Calu3 (cell line): ENCODE measurements at regions not wholly inside any gene's neighbourhood (a gene's known extent, or its start where the extent isn't known, plus 50 kb on each side); places are given as distances from the start of the nearest gene placed in this dataset.

Experiments
- BruUV-seq: library from RNA; stranded (reverse); fragments of 400-500 nt; replicated peaks from 2 replicates; lab custom pipeline; 2021; lab: Mats Ljungman, UMichigan
- CTCF ChIA-PET: fragments of 300-600 bp; sonication (Branson Sonifier 250); formaldehyde crosslinking; loops from one replicate; lab custom pipeline; 2022; ENCODE audit warnings: antibody characterized with exemption; lab: Charles Lee
- DNase-seq: peaks from one replicate; pipeline ENCODE4 v3.0.0; 2022
- H3K27ac Mint-ChIP-seq: one replicate; pipeline ENCODE4 v1.8.0; 2022; ENCODE audit warnings: mixed read lengths; ENCODE audit not compliant: unreplicated experiment
- H3K27me3 Mint-ChIP-seq: one replicate; pipeline ENCODE4 v1.8.0; 2022; ENCODE audit warnings: mixed read lengths; ENCODE audit not compliant: unreplicated experiment
- H3K36me3 Mint-ChIP-seq: one replicate; pipeline ENCODE4 v1.8.0; 2022; ENCODE audit warnings: mild to moderate bottlenecking, moderate library complexity, mixed read lengths; ENCODE audit not compliant: insufficient read depth, unreplicated experiment
- H3K4me1 Mint-ChIP-seq: one replicate; pipeline ENCODE4 v1.8.0; 2022; ENCODE audit warnings: mild to moderate bottlenecking, low read depth, mixed read lengths; ENCODE audit not compliant: unreplicated experiment
- H3K4me3 Mint-ChIP-seq: one replicate; pipeline ENCODE4 v1.8.0; 2022; ENCODE audit warnings: mild to moderate bottlenecking, low read depth, moderate library complexity, mixed read lengths; ENCODE audit not compliant: unreplicated experiment
- H3K9me3 Mint-ChIP-seq: one replicate; pipeline ENCODE4 v1.8.0; 2022; ENCODE audit warnings: low read depth, mixed read lengths; ENCODE audit not compliant: unreplicated experiment
- intact Hi-C: fragments of 100-400 bp; cut with micrococcal nuclease; formaldehyde crosslinking; loops from one replicate; pipeline ENCODE4 v1.10.0; 2022; ENCODE audit not compliant: unreplicated experiment
- TF ChIP-seq, protein P1 (sequence below): fragments of 200-600 bp; IDR thresholded peaks from one replicate; pipeline ENCODE4 v1.8.0; 2022; ENCODE audit warnings: antibody characterized with exemption; ENCODE audit not compliant: unreplicated experiment

DNA sequence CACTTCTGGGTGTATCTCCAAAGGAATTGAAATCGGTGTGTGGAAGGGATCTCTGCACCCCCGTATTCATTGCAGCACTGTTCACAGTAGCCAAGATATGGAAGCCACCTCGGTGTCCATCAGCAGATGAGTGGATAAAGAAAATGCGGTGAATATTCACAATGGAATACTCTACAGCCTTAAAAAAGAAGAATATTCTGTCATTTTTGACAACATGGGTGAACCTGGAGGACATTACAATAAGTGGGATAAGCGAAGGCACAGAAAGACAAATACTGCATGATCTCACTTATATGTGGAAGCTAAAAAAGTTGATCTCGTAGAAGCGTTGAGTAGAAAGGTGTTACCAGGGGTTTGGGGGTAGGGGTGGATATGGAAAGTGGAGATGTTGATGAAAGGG, 111.9 kb downstream of the BEGAIN start:
- H3K27me3 Mint-ChIP-seq = no peaks in the 10 kb centered on the region
- CTCF ChIA-PET = interaction anchor here (1.1 to 2.2 kb wide), 2 partner anchors 9 to 36 kb away, joined by 5 to 12 read pairs; no protein-coding TSS in a partner anchor
- peaks cover 5% of the 10 kb centered on the region for H3K36me3 Mint-ChIP-seq
- no peak overlapping the region for H3K27ac Mint-ChIP-seq
- no peaks in the 10 kb centered on the region for H3K9me3 Mint-ChIP-seq
- intact Hi-C loops = loop anchor here (5.0 kb wide), 1 partner anchor 33 kb away; no protein-coding TSS in a partner anchor
- H3K4me3 Mint-ChIP-seq = no peak overlapping the region
- peaks cover 45% of the 10 kb centered on the region for H3K4me1 Mint-ChIP-seq
- no TSS peak for BruUV-seq
- no peak for DNase-seq
- TF ChIP-seq, protein P1, sequence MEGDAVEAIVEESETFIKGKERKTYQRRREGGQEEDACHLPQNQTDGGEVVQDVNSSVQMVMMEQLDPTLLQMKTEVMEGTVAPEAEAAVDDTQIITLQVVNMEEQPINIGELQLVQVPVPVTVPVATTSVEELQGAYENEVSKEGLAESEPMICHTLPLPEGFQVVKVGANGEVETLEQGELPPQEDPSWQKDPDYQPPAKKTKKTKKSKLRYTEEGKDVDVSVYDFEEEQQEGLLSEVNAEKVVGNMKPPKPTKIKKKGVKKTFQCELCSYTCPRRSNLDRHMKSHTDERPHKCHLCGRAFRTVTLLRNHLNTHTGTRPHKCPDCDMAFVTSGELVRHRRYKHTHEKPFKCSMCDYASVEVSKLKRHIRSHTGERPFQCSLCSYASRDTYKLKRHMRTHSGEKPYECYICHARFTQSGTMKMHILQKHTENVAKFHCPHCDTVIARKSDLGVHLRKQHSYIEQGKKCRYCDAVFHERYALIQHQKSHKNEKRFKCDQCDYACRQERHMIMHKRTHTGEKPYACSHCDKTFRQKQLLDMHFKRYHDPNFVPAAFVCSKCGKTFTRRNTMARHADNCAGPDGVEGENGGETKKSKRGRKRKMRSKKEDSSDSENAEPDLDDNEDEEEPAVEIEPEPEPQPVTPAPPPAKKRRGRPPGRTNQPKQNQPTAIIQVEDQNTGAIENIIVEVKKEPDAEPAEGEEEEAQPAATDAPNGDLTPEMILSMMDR = no peak

DNA sequence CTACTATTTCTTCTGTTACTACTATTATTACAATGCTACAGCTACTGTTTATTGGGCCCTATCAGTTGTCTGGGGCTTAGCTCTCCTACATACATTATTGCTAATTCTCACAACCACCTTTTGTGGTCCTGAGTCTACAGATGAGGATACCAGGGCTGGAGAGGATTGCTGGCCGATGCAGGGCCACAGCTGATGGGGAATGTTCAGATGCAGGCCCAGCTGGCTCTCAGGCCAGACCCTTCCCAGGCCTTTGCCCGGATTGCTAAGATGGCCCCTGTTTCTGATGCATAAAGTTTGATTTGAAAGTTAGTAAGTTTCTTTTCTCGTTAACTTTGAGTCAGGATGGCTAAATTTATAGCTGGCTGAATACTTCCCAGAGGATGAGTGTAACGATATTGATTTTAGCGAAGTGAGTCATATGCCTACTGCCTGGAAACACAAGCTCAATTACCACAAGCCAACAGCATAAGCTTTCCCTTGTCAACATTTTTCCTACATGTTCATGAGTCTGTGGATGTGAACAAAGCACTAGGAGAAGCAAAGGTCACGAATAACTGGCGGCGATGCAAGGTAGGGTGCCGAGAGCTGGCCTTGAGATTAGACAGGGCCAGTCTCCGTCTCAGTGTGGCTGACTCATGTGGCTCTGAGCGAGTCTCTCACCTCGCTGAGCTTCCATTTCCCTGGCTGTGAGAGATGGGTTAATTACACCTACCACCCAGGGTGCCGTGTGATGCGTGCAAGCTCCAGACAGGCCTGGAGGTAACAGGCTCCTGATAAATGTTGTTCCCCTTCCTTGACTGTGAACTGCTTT, 111.0 kb downstream of the BEGAIN start:
- H3K36me3 Mint-ChIP-seq = peaks cover 5% of the 10 kb centered on the region
- peak overlapping the region; percentile 39 for H3K4me3 Mint-ChIP-seq
- BruUV-seq = no TSS peak
- no peaks in the 10 kb centered on the region for H3K27me3 Mint-ChIP-seq
- intact Hi-C loops = loop anchor here (5.0 kb wide), 1 partner anchor 34 kb away; no protein-coding TSS in a partner anchor
- H3K9me3 Mint-ChIP-seq = no peaks in the 10 kb centered on the region
- peaks cover 42% of the 10 kb centered on the region for H3K4me1 Mint-ChIP-seq
- CTCF ChIA-PET = interaction anchor here (0.5 to 2.2 kb wide), 10 partner anchors 10 to 519 kb away, joined by 3 to 12 read pairs (median 5); no protein-coding TSS in a partner anchor
- peak; percentile 71 for DNase-seq
- TF ChIP-seq, protein P1 = no peak
- peak overlapping the region; percentile 86 for H3K27ac Mint-ChIP-seq

DNA sequence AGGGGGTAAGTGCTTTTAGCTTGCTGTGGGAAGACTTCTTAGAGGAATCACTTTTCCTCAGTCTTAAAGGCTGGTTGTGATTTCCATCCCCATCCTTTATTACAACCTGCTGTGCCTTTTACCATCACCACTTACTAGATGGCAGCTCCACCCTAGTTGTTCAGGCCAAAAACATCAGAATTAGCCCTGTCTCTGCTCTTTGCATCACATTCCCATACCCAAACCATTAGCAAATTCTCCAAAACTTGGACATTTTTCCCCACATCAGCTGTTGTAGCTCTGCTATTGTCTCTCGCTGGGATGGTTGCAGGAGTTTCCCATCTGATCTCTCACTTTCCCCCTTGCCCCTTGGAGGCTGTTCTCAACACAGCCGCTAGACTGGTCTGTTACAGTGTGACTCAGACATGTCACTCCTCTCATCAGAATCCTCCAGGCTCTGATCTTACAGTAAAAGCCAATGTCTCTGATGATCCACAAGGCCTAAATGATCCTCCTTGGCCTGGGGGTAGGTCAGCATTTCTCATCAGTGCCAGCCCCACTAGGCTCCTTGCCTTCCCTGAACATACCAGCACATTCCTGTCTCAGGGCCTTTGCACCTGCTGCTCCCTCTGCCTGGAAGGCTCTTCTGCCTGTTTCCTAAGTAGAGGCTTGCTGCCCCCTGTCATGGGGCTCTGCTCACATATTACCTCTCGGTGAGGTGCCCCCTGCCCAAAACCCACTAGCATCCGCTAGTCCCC, 102.5 kb downstream of the BEGAIN start:
- H3K36me3 Mint-ChIP-seq = no peaks in the 10 kb centered on the region
- H3K4me1 Mint-ChIP-seq = no peaks in the 10 kb centered on the region
- TF ChIP-seq, protein P1 = no peak
- H3K27me3 Mint-ChIP-seq = no peaks in the 10 kb centered on the region
- no peak overlapping the region for H3K27ac Mint-ChIP-seq
- CTCF ChIA-PET = no interaction called here
- no peaks in the 10 kb centered on the region for H3K9me3 Mint-ChIP-seq
- no peak overlapping the region for H3K4me3 Mint-ChIP-seq
- DNase-seq = no peak
- no TSS peak for BruUV-seq
- intact Hi-C loops = no loop called here

DNA sequence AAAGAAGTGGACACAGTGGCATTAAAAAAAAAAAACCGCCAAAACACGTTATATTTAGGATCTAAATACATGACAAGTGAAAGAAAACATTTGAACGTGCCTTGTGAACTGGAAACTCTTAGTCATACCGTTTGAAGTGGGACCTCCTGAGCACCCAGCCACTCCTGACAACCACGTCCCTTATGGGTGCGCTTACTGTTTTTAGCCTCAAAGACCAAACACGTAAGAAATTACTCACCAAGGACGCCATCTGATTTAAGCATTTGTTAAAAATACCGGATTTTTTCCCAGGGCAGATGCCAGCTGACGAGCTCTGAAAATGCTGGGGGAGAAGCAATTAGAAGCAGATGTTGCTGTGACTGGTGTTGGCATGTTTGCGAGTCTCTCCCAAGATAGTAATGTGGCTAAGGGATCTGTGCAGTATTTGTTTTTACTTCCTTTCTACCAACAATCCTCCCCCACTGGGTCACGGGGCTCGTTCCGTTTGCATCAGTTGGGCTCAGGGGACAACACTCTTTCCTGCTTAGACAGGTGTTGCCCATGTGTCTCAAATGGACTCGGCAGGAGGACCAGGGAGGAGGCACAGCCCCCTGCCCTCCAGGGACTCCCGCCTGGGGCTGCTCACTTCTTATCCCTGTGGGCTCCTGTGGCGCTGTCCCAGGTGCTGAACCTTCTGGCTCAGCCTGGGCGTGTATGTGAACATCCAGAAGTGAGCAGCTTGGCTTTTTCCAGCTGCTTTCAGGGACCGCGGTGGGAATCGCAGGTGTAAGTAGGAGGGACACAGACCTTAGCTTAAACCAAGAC, 101.0 kb downstream of the BEGAIN start:
- no TSS peak for BruUV-seq
- no peak overlapping the region for H3K27ac Mint-ChIP-seq
- no peaks in the 10 kb centered on the region for H3K27me3 Mint-ChIP-seq
- H3K9me3 Mint-ChIP-seq = no peaks in the 10 kb centered on the region
- TF ChIP-seq, protein P1 = no peak
- CTCF ChIA-PET = interaction anchor here (0.7 kb wide), 1 partner anchor 11 kb away, joined by 4 read pairs; no protein-coding TSS in a partner anchor
- H3K4me3 Mint-ChIP-seq = no peak overlapping the region
- intact Hi-C loops = no loop called here
- no peaks in the 10 kb centered on the region for H3K36me3 Mint-ChIP-seq
- no peaks in the 10 kb centered on the region for H3K4me1 Mint-ChIP-seq
- peak; percentile 60 for DNase-seq
